GM23338 (cell line): ENCODE measurements at regions not wholly inside any gene's neighbourhood (a gene's known extent, or its start where the extent isn't known, plus 50 kb on each side); places are given as distances from the start of the nearest gene placed in this dataset.

Source experiments
- ATAC-seq: fragments of 200-7000 bp; cut with Tn5 transposase; 3 replicates; pipeline ENCODE4 v1.9.1; 2020
- DNase-seq: peaks from one replicate; pipeline ENCODE4 v3.0.0-alpha.2; 2015; ENCODE audit warnings: low spot score
- H2AFZ ChIP-seq: fragments of 200-600 bp; sonication (generic); 2 replicates; pipeline ENCODE4 v1.8.0; 2016; ENCODE audit warnings: antibody characterized with exemption, mild to moderate bottlenecking, moderate library complexity
- H3F3A ChIP-seq: fragments of 200-600 bp; sonication (generic); replicated peaks from 2 replicates; pipeline ENCODE4 v1.8.0; 2017; ENCODE audit warnings: antibody characterized with exemption, mixed run types, low read depth
- H3K27ac ChIP-seq: fragments of 200-600 bp; sonication (generic); 2 replicates; pipeline ENCODE4 v1.6.1; 2016; ENCODE audit warnings: low read depth
- H3K27me3 ChIP-seq: fragments of 200-600 bp; sonication (generic); 2 replicates; pipeline ENCODE4 v1.8.0; 2016; ENCODE audit warnings: mild to moderate bottlenecking, mixed run types, moderate library complexity; ENCODE audit not compliant: insufficient read depth
- H3K36me3 ChIP-seq: fragments of 200-600 bp; sonication (generic); 2 replicates; pipeline ENCODE4 v1.8.0; 2016; ENCODE audit warnings: mild to moderate bottlenecking; ENCODE audit not compliant: insufficient read depth
- H3K4me1 ChIP-seq: fragments of 200-600 bp; sonication (generic); 2 replicates; pipeline ENCODE4 v1.8.0; 2016; ENCODE audit warnings: mild to moderate bottlenecking, moderate library complexity; ENCODE audit not compliant: insufficient read depth
- H3K4me2 ChIP-seq: fragments of 200-600 bp; sonication (generic); 2 replicates; pipeline ENCODE4 v1.7.1; 2017; ENCODE audit warnings: mixed run types
- H3K4me3 ChIP-seq: fragments of 200-600 bp; sonication (generic); 2 replicates; pipeline ENCODE4 v1.6.1; 2016; ENCODE audit warnings: mixed run types
- H3K79me2 ChIP-seq: fragments of 200-600 bp; sonication (generic); replicated peaks from 2 replicates; pipeline ENCODE4 v1.8.0; 2017; ENCODE audit warnings: mild to moderate bottlenecking; ENCODE audit not compliant: insufficient read depth
- H3K9me2 ChIP-seq: fragments of 200-600 bp; sonication (generic); 2 replicates; pipeline ENCODE4 v1.8.0; 2017; ENCODE audit not compliant: insufficient read depth
- H4K20me1 ChIP-seq: fragments of 200-600 bp; sonication (generic); replicated peaks from 2 replicates; pipeline ENCODE4 v1.8.0; 2017; ENCODE audit warnings: mild to moderate bottlenecking; ENCODE audit not compliant: insufficient read depth
- H3K27ac Mint-ChIP-seq: 2 replicates; pipeline ENCODE4 v1.8.0; 2020; ENCODE audit warnings: inconsistent platforms, mild to moderate bottlenecking, moderate library complexity, mixed read lengths
- H3K27me3 Mint-ChIP-seq: 3 replicates; pipeline ENCODE4 v1.8.0; 2022; ENCODE audit warnings: low read depth, mild to moderate bottlenecking, moderate library complexity, mixed read lengths, inconsistent platforms; ENCODE audit not compliant: insufficient read depth, poor library complexity
- H3K36me3 Mint-ChIP-seq: 3 replicates; pipeline ENCODE4 v1.8.0; 2021; ENCODE audit warnings: low read depth, mild to moderate bottlenecking, inconsistent platforms, moderate library complexity, mixed read lengths
- H3K4me1 Mint-ChIP-seq: 3 replicates; pipeline ENCODE4 v1.8.0; 2020; ENCODE audit warnings: mild to moderate bottlenecking, inconsistent platforms, mixed read lengths
- H3K4me3 Mint-ChIP-seq: 3 replicates; pipeline ENCODE4 v1.8.0; 2021; ENCODE audit warnings: moderate library complexity, mild to moderate bottlenecking, inconsistent platforms, mixed read lengths
- H3K9me3 Mint-ChIP-seq: 3 replicates; pipeline ENCODE4 v1.8.0; 2020; ENCODE audit warnings: moderate library complexity, mild to moderate bottlenecking, inconsistent platforms, mixed read lengths
- CREB1 ChIP-seq: fragments of 250-450 bp; sonication (Bioruptor Pico); IDR thresholded peaks from 2 replicates; pipeline ENCODE4 v1.5.0; 2020; ENCODE audit warnings: low read depth, mild to moderate bottlenecking, moderate library complexity
- EZH2 ChIP-seq: fragments of 200-600 bp; sonication (generic); IDR thresholded peaks from one replicate; pipeline ENCODE4 v1.8.0; 2017; ENCODE audit warnings: antibody characterized with exemption, mild to moderate bottlenecking, low read depth; ENCODE audit not compliant: unreplicated experiment
- EZH2phosphoT487 ChIP-seq: fragments of 200-600 bp; sonication (generic); IDR thresholded peaks from one replicate; pipeline ENCODE4 v1.8.1; 2018; ENCODE audit warnings: antibody characterized with exemption; ENCODE audit not compliant: unreplicated experiment
- JUNB ChIP-seq: IDR thresholded peaks from one replicate; pipeline ENCODE4 v1.6.1; 2016; ENCODE audit warnings: antibody characterized with exemption; ENCODE audit not compliant: unreplicated experiment
- NANOG ChIP-seq: IDR thresholded peaks from 2 replicates; pipeline ENCODE4 v1.6.1; 2016; ENCODE audit warnings: antibody characterized with exemption, borderline replicate concordance
- POLR2AphosphoS5 ChIP-seq: IDR thresholded peaks from 2 replicates; pipeline ENCODE4 v1.6.1; 2016; ENCODE audit warnings: antibody characterized with exemption, low read depth
- STAT1 ChIP-seq: IDR thresholded peaks from one replicate; pipeline ENCODE4 v1.6.1; 2016; ENCODE audit warnings: antibody characterized with exemption; ENCODE audit not compliant: unreplicated experiment
- ZNF114 ChIP-seq: fragments of 250-450 bp; sonication (Bioruptor Pico); IDR thresholded peaks from 2 replicates; pipeline ENCODE4 v1.5.0; 2020; ENCODE audit warnings: mild to moderate bottlenecking, moderate library complexity
- ZNF331 ChIP-seq: fragments of 250-450 bp; sonication (Bioruptor Pico); IDR thresholded peaks from 2 replicates; pipeline ENCODE4 v1.5.0; 2020; ENCODE audit warnings: low read depth, mild to moderate bottlenecking, moderate library complexity
- TF ChIP-seq, protein P1 (sequence below): IDR thresholded peaks from one replicate; pipeline ENCODE4 v1.6.1; 2018; ENCODE audit warnings: antibody characterized with exemption; ENCODE audit not compliant: unreplicated experiment
- TF ChIP-seq, protein P2 (sequence below): IDR thresholded peaks from 2 replicates; pipeline ENCODE4 v1.6.1; 2016; ENCODE audit warnings: antibody characterized with exemption
- TF ChIP-seq, protein P3 (sequence below): fragments of 250-450 bp; sonication (Bioruptor Pico); IDR thresholded peaks from 2 replicates; pipeline ENCODE4 v1.5.0; 2020; ENCODE audit warnings: mild to moderate bottlenecking, moderate library complexity
- TF ChIP-seq, protein P4 (sequence below), 2 experiments: fragments of 200-600 bp in 1 of 2; sonication (generic) in 1 of 2; conservative IDR thresholded peaks; 2 replicates each; pipeline versions ENCODE4 v1.5.1 to v1.6.1; 2016 to 2017; ENCODE audit warnings: antibody characterized with exemption in 2 of 2, low read depth in 2 of 2, mild to moderate bottlenecking in 2 of 2, moderate library complexity in 1 of 2

DNA sequence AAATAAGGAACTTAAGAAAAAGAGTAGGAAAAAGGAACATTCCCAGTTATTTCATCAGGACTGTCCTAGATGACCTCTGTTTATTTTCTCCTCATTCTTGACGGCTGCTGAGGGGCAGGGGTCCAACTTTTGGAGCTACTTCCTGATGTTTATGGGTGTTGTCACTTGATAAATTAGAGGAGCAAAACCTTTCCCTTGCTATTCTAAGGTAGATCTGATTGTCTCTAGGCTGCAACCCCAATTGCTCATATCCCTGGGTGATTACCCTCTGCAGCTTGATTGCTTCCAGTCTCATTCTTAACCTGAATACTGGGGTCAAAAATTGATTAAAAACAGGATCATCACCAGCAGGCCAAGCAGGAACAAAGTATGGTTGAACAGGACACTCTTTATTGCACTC is 311.0 kb upstream of the NDN start:
- no peak for DNase-seq
- no peak overlapping the region for H3K4me3 ChIP-seq
- Mint-ChIP-seq H3K4me3 (no peak overlapping the region), H3K27me3 (peaks cover 1% of the 10 kb centered on the region), H3K9me3 (peaks cover 87% of the 10 kb centered on the region), H3K4me1 (no peaks in the 10 kb centered on the region), H3K36me3 (peaks cover 32% of the 10 kb centered on the region), H3K27ac (no peak overlapping the region)
- H3K36me3 ChIP-seq: peaks cover 4% of the 10 kb centered on the region; the same call in 1 of the 2 replicates
- 0 out of 2 replicates have a peak, but pooled peaks cover 4% of the 10 kb centered on the region for H3K9me2 ChIP-seq
- no peaks in the 10 kb centered on the region for H3K79me2 ChIP-seq
- H3K27me3 ChIP-seq: no peaks in the 10 kb centered on the region
- no peak for ATAC-seq
- H3K4me1 ChIP-seq: no peaks in the 10 kb centered on the region
- no peak overlapping the region for H2AFZ ChIP-seq
- TF ChIP-seq, protein P1, sequence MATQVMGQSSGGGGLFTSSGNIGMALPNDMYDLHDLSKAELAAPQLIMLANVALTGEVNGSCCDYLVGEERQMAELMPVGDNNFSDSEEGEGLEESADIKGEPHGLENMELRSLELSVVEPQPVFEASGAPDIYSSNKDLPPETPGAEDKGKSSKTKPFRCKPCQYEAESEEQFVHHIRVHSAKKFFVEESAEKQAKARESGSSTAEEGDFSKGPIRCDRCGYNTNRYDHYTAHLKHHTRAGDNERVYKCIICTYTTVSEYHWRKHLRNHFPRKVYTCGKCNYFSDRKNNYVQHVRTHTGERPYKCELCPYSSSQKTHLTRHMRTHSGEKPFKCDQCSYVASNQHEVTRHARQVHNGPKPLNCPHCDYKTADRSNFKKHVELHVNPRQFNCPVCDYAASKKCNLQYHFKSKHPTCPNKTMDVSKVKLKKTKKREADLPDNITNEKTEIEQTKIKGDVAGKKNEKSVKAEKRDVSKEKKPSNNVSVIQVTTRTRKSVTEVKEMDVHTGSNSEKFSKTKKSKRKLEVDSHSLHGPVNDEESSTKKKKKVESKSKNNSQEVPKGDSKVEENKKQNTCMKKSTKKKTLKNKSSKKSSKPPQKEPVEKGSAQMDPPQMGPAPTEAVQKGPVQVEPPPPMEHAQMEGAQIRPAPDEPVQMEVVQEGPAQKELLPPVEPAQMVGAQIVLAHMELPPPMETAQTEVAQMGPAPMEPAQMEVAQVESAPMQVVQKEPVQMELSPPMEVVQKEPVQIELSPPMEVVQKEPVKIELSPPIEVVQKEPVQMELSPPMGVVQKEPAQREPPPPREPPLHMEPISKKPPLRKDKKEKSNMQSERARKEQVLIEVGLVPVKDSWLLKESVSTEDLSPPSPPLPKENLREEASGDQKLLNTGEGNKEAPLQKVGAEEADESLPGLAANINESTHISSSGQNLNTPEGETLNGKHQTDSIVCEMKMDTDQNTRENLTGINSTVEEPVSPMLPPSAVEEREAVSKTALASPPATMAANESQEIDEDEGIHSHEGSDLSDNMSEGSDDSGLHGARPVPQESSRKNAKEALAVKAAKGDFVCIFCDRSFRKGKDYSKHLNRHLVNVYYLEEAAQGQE: no peak
- no peak for TF ChIP-seq EZH2phosphoT487
- TF ChIP-seq JUNB: no peak
- TF ChIP-seq ZNF114 (CRISPR knock-in tag): no peak
- TF ChIP-seq ZNF331 (CRISPR knock-in tag): no peak
- TF ChIP-seq, protein P2, sequence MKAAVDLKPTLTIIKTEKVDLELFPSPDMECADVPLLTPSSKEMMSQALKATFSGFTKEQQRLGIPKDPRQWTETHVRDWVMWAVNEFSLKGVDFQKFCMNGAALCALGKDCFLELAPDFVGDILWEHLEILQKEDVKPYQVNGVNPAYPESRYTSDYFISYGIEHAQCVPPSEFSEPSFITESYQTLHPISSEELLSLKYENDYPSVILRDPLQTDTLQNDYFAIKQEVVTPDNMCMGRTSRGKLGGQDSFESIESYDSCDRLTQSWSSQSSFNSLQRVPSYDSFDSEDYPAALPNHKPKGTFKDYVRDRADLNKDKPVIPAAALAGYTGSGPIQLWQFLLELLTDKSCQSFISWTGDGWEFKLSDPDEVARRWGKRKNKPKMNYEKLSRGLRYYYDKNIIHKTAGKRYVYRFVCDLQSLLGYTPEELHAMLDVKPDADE: no peak
- TF ChIP-seq, protein P3, sequence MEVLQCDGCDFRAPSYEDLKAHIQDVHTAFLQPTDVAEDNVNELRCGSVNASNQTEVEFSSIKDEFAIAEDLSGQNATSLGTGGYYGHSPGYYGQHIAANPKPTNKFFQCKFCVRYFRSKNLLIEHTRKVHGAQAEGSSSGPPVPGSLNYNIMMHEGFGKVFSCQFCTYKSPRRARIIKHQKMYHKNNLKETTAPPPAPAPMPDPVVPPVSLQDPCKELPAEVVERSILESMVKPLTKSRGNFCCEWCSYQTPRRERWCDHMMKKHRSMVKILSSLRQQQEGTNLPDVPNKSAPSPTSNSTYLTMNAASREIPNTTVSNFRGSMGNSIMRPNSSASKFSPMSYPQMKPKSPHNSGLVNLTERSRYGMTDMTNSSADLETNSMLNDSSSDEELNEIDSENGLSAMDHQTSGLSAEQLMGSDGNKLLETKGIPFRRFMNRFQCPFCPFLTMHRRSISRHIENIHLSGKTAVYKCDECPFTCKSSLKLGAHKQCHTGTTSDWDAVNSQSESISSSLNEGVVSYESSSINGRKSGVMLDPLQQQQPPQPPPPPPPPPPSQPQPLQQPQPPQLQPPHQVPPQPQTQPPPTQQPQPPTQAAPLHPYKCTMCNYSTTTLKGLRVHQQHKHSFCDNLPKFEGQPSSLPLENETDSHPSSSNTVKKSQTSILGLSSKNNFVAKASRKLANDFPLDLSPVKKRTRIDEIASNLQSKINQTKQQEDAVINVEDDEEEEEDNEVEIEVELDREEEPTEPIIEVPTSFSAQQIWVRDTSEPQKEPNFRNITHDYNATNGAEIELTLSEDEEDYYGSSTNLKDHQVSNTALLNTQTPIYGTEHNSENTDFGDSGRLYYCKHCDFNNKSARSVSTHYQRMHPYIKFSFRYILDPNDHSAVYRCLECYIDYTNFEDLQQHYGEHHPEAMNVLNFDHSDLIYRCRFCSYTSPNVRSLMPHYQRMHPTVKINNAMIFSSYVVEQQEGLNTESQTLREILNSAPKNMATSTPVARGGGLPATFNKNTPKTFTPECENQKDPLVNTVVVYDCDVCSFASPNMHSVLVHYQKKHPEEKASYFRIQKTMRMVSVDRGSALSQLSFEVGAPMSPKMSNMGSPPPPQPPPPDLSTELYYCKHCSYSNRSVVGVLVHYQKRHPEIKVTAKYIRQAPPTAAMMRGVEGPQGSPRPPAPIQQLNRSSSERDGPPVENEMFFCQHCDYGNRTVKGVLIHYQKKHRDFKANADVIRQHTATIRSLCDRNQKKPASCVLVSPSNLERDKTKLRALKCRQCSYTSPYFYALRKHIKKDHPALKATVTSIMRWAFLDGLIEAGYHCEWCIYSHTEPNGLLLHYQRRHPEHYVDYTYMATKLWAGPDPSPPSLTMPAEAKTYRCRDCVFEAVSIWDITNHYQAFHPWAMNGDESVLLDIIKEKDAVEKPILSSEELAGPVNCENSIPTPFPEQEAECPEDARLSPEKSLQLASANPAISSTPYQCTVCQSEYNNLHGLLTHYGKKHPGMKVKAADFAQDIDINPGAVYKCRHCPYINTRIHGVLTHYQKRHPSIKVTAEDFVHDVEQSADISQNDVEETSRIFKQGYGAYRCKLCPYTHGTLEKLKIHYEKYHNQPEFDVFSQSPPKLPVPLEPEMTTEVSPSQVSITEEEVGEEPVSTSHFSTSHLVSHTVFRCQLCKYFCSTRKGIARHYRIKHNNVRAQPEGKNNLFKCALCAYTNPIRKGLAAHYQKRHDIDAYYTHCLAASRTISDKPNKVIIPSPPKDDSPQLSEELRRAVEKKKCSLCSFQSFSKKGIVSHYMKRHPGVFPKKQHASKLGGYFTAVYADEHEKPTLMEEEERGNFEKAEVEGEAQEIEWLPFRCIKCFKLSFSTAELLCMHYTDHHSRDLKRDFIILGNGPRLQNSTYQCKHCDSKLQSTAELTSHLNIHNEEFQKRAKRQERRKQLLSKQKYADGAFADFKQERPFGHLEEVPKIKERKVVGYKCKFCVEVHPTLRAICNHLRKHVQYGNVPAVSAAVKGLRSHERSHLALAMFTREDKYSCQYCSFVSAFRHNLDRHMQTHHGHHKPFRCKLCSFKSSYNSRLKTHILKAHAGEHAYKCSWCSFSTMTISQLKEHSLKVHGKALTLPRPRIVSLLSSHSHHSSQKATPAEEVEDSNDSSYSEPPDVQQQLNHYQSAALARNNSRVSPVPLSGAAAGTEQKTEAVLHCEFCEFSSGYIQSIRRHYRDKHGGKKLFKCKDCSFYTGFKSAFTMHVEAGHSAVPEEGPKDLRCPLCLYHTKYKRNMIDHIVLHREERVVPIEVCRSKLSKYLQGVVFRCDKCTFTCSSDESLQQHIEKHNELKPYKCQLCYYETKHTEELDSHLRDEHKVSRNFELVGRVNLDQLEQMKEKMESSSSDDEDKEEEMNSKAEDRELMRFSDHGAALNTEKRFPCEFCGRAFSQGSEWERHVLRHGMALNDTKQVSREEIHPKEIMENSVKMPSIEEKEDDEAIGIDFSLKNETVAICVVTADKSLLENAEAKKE: no peak
- no peak for TF ChIP-seq NANOG
- TF ChIP-seq STAT1: no peak
- TF ChIP-seq EZH2: no peak
- TF ChIP-seq CREB1 (CRISPR knock-in tag): no peak
- TF ChIP-seq POLR2AphosphoS5: no peak
- TF ChIP-seq, protein P4, sequence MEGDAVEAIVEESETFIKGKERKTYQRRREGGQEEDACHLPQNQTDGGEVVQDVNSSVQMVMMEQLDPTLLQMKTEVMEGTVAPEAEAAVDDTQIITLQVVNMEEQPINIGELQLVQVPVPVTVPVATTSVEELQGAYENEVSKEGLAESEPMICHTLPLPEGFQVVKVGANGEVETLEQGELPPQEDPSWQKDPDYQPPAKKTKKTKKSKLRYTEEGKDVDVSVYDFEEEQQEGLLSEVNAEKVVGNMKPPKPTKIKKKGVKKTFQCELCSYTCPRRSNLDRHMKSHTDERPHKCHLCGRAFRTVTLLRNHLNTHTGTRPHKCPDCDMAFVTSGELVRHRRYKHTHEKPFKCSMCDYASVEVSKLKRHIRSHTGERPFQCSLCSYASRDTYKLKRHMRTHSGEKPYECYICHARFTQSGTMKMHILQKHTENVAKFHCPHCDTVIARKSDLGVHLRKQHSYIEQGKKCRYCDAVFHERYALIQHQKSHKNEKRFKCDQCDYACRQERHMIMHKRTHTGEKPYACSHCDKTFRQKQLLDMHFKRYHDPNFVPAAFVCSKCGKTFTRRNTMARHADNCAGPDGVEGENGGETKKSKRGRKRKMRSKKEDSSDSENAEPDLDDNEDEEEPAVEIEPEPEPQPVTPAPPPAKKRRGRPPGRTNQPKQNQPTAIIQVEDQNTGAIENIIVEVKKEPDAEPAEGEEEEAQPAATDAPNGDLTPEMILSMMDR (conservative IDR thresholded peaks at IDR 0.05; ENCODE audit: low read depth in 2 of 2): no peak
- no peak overlapping the region for H3K27ac ChIP-seq
- H4K20me1 ChIP-seq: no peaks in the 10 kb centered on the region
- no peak overlapping the region for H3K4me2 ChIP-seq
- H3F3A ChIP-seq: no peaks in the 10 kb centered on the region
